ENCODE measurements at regions not wholly inside any gene's neighbourhood (a gene's known extent, or its start where the extent isn't known, plus 50 kb on each side); places are given as distances from the start of the nearest gene placed in this dataset.
A peak's percentile ranks its signal among the peaks of the same experiment; 100 is the strongest.

GRCh38 chr10:36141856-36142560, 499.9 kb upstream of the FZD8 start:
- peak overlapping the region; percentile 85 for H2AFZ ChIP-seq (ENCODE audit: low read depth, low read length)
- H3K4me2 ChIP-seq (ENCODE audit: insufficient read depth, low read length): peak overlapping the region; percentile 34
- TF ChIP-seq FOS (IDR thresholded peaks at IDR 0.05; ENCODE audit: borderline replicate concordance, insufficient read depth, low read length) (peak; percentile 5), JUN (IDR thresholded peaks at IDR 0.05; ENCODE audit: borderline replicate concordance, insufficient read depth, insufficient read length, low read depth) (no peak)
- no peaks in the 10 kb centered on the region for H3K36me3 ChIP-seq (ENCODE audit: control insufficient read depth in 2 of 2, extremely low read depth in 1 of 2, insufficient read depth in 2 of 2, low read length in 2 of 2)
- intact Hi-C loops (cut with micrococcal nuclease): no loop called here
- no peaks in the 10 kb centered on the region for H4K20me1 ChIP-seq (replicated peaks; ENCODE audit: control insufficient read depth, extremely low read depth, insufficient read depth, low read length)
- no peak overlapping the region for H3K4me3 ChIP-seq (replicated peaks in 1 of 3; ENCODE audit: insufficient read depth in 1 of 3, low read depth in 1 of 3, low read length in 3 of 3)
- H3K27me3 ChIP-seq (ENCODE audit: control insufficient read depth in 2 of 2, insufficient read depth in 2 of 2, low read length in 2 of 2): no peaks in the 10 kb centered on the region
- ChIA-PET CTCF (no interaction called here), POLR2A (no interaction called here)
- H3K27ac ChIP-seq (ENCODE audit: insufficient read depth, low read depth, low read length): no peak overlapping the region
- dilution Hi-C loops (cut with MboI; ENCODE audit: extremely low pct_ligation_motif_present, low sequenced_read_pairs): no loop called here
- no peaks in the 10 kb centered on the region for H3K9me3 ChIP-seq (replicated peaks; ENCODE audit: control insufficient read depth, insufficient read depth, low read length)
- H3K79me2 ChIP-seq (ENCODE audit: control insufficient read depth, insufficient read depth, low read length): no peaks in the 10 kb centered on the region
- BruUV-seq (replicated peaks): no TSS peak
- no peaks in the 10 kb centered on the region for H3K9me1 ChIP-seq (replicated peaks; ENCODE audit: control insufficient read depth, extremely low read depth, insufficient read depth, low read length)
- DNase-seq (ENCODE audit: low read depth, low spot score) (peak; percentile 67), FAIRE-seq (peak; percentile 57)
- H3K4me1 ChIP-seq (ENCODE audit: control insufficient read depth, extremely low read depth, insufficient read depth, low read length): peaks cover 8% of the 10 kb centered on the region
- no peak overlapping the region for H3K9ac ChIP-seq (replicated peaks; ENCODE audit: extremely low read depth, insufficient read depth, low read length)

GRCh38 chr10:36129051-36129450, 487.0 kb upstream of the FZD8 start:
- TF ChIP-seq CTCF (IDR thresholded peaks at IDR 0.05; ENCODE audit: extremely low read depth in 1 of 2, insufficient read depth in 1 of 2, low read depth in 1 of 2, low read length in 2 of 2) (no peak), EZH2 (IDR thresholded peaks at IDR 0.05; ENCODE audit: borderline replicate concordance, low read depth, low read length, severe bottlenecking) (no peak), MYC (IDR thresholded peaks at IDR 0.05; ENCODE audit: low read depth, low read length) (no peak), FOS (IDR thresholded peaks at IDR 0.05; ENCODE audit: borderline replicate concordance, insufficient read depth, low read length) (no peak), JUN (IDR thresholded peaks at IDR 0.05; ENCODE audit: borderline replicate concordance, insufficient read depth, insufficient read length, low read depth) (no peak), MAX (IDR thresholded peaks at IDR 0.05; ENCODE audit: insufficient read depth, insufficient read length) (no peak), POLR2AphosphoS5 (IDR thresholded peaks at IDR 0.05; ENCODE audit: insufficient read depth, low read depth, low read length) (no peak), POLR2A (IDR thresholded peaks at IDR 0.05; ENCODE audit: low read depth, low read length) (no peak), GATA2 (IDR thresholded peaks at IDR 0.05; ENCODE audit: insufficient read depth, insufficient read length, low read depth, low read length) (no peak)
- BruUV-seq (replicated peaks): no TSS peak
- no peaks in the 10 kb centered on the region for H3K9me1 ChIP-seq (replicated peaks; ENCODE audit: control insufficient read depth, extremely low read depth, insufficient read depth, low read length)
- no peak overlapping the region for H2AFZ ChIP-seq (ENCODE audit: low read depth, low read length)
- POLR2A ChIA-PET: no interaction called here
- dilution Hi-C loops (cut with MboI; ENCODE audit: extremely low pct_ligation_motif_present, low sequenced_read_pairs) (no loop called here), intact Hi-C loops (cut with micrococcal nuclease) (no loop called here)
- H3K9ac ChIP-seq (replicated peaks; ENCODE audit: extremely low read depth, insufficient read depth, low read length): no peak overlapping the region
- no peak overlapping the region for H3K4me3 ChIP-seq (replicated peaks in 1 of 3; ENCODE audit: insufficient read depth in 1 of 3, low read depth in 1 of 3, low read length in 3 of 3)
- CTCF ChIA-PET: no interaction called here
- H3K4me1 ChIP-seq (ENCODE audit: control insufficient read depth, extremely low read depth, insufficient read depth, low read length): no peaks in the 10 kb centered on the region
- no peaks in the 10 kb centered on the region for H4K20me1 ChIP-seq (replicated peaks; ENCODE audit: control insufficient read depth, extremely low read depth, insufficient read depth, low read length)
- H3K9me3 ChIP-seq (replicated peaks; ENCODE audit: control insufficient read depth, insufficient read depth, low read length): no peaks in the 10 kb centered on the region
- H3K36me3 ChIP-seq (ENCODE audit: control insufficient read depth in 2 of 2, extremely low read depth in 1 of 2, insufficient read depth in 2 of 2, low read length in 2 of 2): no peaks in the 10 kb centered on the region
- FAIRE-seq (no peak), DNase-seq (ENCODE audit: low read depth, low spot score) (no peak)
- H3K27me3 ChIP-seq (ENCODE audit: control insufficient read depth in 2 of 2, insufficient read depth in 2 of 2, low read length in 2 of 2): no peaks in the 10 kb centered on the region
- no peaks in the 10 kb centered on the region for H3K79me2 ChIP-seq (ENCODE audit: control insufficient read depth, insufficient read depth, low read length)
- H3K4me2 ChIP-seq (ENCODE audit: insufficient read depth, low read length): no peak overlapping the region
- no peak overlapping the region for H3K27ac ChIP-seq (ENCODE audit: insufficient read depth, low read depth, low read length)

Data from endothelial cell of umbilical vein (primary cell).